ENCODE measurements at regions not wholly inside any gene's neighbourhood (a gene's known extent, or its start where the extent isn't known, plus 50 kb on each side); places are given as distances from the start of the nearest gene placed in this dataset.

GRCh38 chr6:125512621-125513020, 210.9 kb upstream of the HDDC2 start:
- no peak overlapping the region for H3K4me3 ChIP-seq (ENCODE audit: low read depth, low read length)
- no peak for DNase-seq (ENCODE audit: low read depth)
- peak; percentile 40; the same call in 1 of the 2 replicates for TF ChIP-seq CTCF (IDR thresholded peaks at IDR 0.05; ENCODE audit: control insufficient read depth, extremely low read depth, insufficient read depth)

- DNase-seq (ENCODE audit: low read depth) = no peak
- H3K4me3 ChIP-seq (ENCODE audit: low read depth, low read length) = no peak overlapping the region
- no peak for TF ChIP-seq CTCF (IDR thresholded peaks at IDR 0.05; ENCODE audit: control insufficient read depth, extremely low read depth, insufficient read depth)
These were observed 212.2 kb upstream of the HDDC2 start for GRCh38 chr6:125513978-125514377.

GRCh38 chr6:125516644-125517043, 214.9 kb upstream of the HDDC2 start:
- DNase-seq (ENCODE audit: low read depth) = no peak
- no peak for TF ChIP-seq CTCF (IDR thresholded peaks at IDR 0.05; ENCODE audit: control insufficient read depth, extremely low read depth, insufficient read depth)
- no peak overlapping the region for H3K4me3 ChIP-seq (ENCODE audit: low read depth, low read length)

DNA sequence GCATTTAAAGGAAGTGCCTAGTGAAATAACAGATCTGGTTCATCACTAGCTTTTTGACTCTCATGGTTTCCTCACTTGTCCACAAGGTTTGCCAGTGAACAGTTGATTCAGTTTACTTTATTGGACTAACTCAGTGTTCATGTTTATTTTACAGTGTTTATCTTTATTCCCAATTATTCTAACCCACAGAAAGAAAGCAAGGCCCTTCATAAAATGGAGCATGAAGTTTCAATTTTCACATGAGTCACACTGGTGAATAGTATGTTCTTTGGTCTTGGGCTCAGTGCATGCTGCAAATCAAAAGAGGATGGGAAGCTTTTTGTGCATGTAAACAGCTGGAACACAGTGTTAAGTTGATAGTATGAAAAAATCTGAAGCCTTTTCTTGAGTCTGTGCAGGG, 217.6 kb upstream of the HDDC2 start:
- no peak overlapping the region for H3K4me3 ChIP-seq (ENCODE audit: low read depth, low read length)
- TF ChIP-seq CTCF (IDR thresholded peaks at IDR 0.05; ENCODE audit: control insufficient read depth, extremely low read depth, insufficient read depth) = no peak
- DNase-seq (ENCODE audit: low read depth) = no peak

DNA sequence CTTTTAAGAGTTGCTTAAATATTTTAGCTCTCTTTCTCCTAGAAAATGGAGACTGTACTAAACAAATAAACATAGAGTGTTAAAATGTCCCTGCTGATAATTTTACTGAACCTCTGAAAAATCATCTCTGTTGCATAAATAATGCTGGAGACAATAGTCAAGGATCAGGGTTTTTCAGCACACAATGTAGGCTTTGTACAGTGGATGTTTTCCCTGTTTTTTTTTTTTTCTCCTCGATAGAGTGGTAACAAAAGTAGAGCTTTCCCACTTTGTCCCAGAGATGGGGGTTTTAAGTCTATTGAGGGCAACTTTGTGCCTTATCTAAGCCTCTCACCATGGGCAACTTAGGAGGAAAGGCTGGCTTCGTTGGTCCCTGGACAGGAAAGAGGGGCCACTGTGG, 222.6 kb upstream of the HDDC2 start:
- no peak for DNase-seq (ENCODE audit: low read depth)
- TF ChIP-seq CTCF (IDR thresholded peaks at IDR 0.05; ENCODE audit: control insufficient read depth, extremely low read depth, insufficient read depth) = no peak
- H3K4me3 ChIP-seq (ENCODE audit: low read depth, low read length) = no peak overlapping the region

DNA sequence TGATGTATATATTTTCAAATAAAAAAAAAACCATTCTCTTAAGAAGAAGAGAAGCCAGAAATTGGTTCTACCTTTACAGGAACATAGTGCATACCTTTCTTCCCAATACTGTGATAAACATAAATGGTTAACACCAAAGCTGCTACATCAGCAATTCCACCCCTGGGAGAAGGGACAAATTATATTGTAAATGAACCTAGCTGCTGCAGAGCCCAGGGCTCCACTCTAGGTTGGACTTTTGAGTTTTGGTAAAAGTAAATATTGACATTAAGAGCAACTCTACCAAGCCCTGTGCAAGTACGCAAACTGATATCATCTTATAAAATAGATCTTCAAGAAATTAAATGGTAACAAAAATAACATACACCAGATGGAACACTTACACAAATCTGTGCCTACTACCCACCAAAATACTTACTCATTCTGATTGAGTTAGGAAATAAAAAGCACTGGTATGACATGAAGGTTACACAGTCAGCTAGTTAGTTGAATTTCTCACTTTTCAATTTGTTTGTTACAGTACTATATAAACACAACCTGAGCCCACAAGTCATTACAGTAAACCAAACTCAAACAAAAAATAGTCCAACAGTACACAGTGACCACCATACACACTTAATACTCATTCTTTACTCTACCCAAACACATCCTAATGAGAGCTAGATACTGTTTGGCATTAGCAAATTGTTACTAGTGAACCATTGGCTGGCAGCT, 223.3 kb upstream of the HEY2 start:
- no peak for TF ChIP-seq CTCF (IDR thresholded peaks at IDR 0.05; ENCODE audit: control insufficient read depth, extremely low read depth, insufficient read depth)
- H3K4me3 ChIP-seq (ENCODE audit: low read depth, low read length) = no peak overlapping the region
- no peak for DNase-seq (ENCODE audit: low read depth)

GRCh38 chr6:125528621-125529041, 220.8 kb upstream of the HEY2 start:
- H3K4me3 ChIP-seq (ENCODE audit: low read depth, low read length) = no peak overlapping the region
- no peak for DNase-seq (ENCODE audit: low read depth)

More at GRCh38 chr6:125528621-125529041, 220.8 kb upstream of the HEY2 start:
- TF ChIP-seq CTCF (IDR thresholded peaks at IDR 0.05; ENCODE audit: control insufficient read depth, extremely low read depth, insufficient read depth) = no peak
